ENCODE measurements at regions not wholly inside any gene's neighbourhood (a gene's known extent, or its start where the extent isn't known, plus 50 kb on each side); places are given as distances from the start of the nearest gene placed in this dataset.
"Not testable (repeated sequence)": the region's sequence is repeated elsewhere in the genome, so short reads cannot be mapped to it uniquely, and the experiment has no call there.

GRCh38 chr12:97616946-97617345 lies 154.3 kb downstream of the RMST start:
- DNase-seq, result peak in 52 of 56 donors; percentile 1 to 84 (median 40)

- no peak for DNase-seq
Measured at GRCh38 chr12:97628962-97629361, 166.4 kb downstream of the RMST start.

GRCh38 chr12:97629382-97629781 lies 166.8 kb downstream of the RMST start:
- no peak for DNase-seq

DNA sequence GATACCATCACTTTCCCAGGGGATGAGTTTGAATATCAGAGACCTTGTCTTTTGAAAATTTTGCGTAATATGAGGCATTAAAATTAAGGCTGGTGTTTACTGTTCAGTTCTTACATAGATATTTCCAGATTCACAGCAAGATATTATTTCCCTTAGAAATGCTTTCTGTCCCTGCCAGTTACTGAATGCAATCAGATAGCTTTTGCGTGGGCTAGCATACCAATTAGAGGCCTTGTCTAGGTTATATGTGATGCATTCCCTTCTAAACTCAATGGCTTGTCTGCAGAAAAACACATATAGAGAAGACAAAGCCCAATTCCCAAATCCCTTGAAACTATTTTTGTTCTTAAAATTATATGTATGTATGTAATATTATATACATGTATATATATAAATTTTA lies 167.8 kb downstream of the RMST start:
- no peak for DNase-seq

DNA sequence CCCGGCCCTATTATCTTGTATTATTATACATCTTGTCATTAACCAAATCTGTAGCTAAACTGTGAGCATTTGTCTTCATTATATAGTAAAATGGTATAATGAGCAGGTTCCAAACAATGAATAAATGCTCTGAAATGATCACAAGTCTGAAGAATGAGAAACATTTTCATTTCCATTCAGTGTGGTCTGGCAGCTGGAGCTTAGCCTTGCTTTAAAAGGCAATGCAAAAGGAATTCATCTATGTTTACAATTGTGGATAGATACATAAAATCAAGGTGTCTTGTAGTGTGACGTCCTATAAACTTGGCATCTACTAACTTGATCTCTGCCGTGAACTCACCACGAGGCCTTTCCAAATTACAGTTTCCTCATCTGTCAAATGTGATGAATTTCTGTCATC lies 168.3 kb downstream of the RMST start:
- DNase-seq, result no peak

- no peak for DNase-seq
Measured at GRCh38 chr12:97637770-97638169, 175.2 kb downstream of the RMST start.

- DNase-seq, result no peak
Measured at GRCh38 chr12:97638739-97639138, 176.1 kb downstream of the RMST start.

DNA sequence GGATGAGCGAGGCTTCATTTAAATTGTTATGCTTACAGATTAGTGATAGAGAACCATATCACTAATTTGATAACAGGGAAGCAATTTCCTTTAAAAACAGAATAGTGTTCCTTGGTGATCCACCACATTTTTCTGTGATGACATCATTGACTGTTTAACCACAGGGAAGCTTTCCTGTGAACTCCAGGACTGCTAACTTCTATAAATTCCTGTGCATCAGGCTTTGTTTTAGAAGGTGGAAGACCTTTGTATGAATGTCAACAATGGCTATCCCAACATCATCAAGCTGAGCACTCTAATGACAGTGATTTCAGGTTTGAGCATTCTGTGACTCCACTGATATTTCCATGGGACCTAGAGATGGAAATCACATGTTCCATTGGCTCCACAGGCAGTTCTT lies 177.1 kb downstream of the RMST start:
- DNase-seq, result no peak

- no peak for DNase-seq
Measured at GRCh38 chr12:97640826-97641225, 178.2 kb downstream of the RMST start.

DNA sequence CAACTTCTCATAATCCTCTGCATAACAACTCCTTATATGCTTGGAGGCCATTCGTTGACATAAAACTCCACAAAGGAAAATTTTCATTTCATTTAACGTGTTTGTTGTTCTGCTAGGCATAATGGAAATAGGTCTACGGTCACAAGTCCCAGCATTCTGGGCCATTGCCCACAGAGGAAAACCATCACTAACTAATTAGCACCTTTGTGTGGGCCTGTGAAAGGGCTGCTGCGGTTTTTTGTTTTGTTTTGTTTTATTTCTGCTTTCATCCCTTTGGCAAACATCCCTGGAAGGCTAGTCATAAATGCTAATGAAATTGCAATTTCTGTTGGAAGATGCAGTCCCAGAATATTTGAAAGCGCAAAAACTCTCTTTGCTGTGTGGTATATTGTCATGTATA lies 180.3 kb downstream of the RMST start:
- peak in 4 of 56 donors; percentile 2 to 10 (median 2) for DNase-seq

DNA sequence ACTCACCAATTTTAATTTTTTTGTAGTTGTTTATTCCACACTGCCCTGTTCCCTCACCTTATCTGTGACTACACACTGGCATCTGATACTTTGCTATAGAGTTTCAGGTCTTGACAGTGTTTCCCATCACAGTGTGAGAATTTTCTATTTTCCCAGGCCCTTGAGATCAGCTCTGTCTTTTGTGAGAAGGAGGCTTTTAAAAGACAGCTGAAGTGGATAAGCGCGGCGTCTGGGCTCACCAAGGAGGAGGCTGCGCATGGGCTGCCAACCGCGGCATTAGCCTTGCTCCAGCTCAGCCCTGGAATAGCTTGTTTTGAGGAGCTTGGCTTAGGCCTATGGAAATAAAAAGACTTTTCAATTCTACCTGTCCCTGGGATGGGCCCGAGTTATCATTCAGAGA lies 181.3 kb downstream of the RMST start:
- DNase-seq, result peak in 2 of 56 donors; percentile 0 to 1

GRCh38 chr12:97645726-97646125 lies 183.1 kb downstream of the RMST start:
- no peak for DNase-seq

DNA sequence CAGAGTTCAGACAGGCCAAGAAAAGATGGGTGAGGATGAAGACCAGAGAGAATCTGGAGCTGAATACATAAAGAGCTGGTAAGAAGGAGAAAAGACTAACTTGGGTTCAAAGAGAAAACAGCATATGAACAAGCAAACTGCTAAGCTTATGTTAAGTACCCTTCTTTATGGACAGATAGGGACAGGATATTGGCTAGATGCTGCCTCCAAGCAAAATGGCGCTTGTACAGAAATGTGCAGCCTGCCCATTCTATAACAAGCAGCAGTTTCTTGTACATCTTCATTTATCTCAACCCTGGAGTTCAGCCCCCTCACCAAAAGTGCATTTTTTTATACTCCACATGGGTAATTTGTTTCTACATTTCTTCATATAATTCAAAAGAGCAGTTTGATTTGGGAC lies 184.5 kb downstream of the RMST start:
- no peak for DNase-seq

DNA sequence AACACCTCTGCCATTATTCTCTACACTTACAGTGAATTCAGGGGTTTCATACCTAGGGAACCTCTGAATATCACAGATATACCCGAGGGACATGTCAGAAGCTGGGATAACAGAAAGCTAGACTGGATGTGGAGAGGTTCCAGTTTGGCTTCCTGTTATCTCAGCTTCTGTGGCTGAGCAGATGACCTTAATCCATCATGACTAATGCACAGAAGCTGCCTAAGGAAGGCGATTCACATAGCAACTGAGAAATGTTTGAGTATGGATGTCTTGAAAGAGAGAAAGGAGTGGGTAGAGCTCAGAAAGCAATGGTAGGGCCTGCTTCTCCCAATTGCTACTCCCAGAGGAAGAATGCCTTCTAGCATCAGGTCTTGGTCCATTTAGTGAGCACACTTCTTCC lies 187.6 kb downstream of the RMST start:
- no peak for DNase-seq

- DNase-seq, result not testable (repeated sequence)
Measured at GRCh38 chr12:97656548-97656947, 193.9 kb downstream of the RMST start.

DNA sequence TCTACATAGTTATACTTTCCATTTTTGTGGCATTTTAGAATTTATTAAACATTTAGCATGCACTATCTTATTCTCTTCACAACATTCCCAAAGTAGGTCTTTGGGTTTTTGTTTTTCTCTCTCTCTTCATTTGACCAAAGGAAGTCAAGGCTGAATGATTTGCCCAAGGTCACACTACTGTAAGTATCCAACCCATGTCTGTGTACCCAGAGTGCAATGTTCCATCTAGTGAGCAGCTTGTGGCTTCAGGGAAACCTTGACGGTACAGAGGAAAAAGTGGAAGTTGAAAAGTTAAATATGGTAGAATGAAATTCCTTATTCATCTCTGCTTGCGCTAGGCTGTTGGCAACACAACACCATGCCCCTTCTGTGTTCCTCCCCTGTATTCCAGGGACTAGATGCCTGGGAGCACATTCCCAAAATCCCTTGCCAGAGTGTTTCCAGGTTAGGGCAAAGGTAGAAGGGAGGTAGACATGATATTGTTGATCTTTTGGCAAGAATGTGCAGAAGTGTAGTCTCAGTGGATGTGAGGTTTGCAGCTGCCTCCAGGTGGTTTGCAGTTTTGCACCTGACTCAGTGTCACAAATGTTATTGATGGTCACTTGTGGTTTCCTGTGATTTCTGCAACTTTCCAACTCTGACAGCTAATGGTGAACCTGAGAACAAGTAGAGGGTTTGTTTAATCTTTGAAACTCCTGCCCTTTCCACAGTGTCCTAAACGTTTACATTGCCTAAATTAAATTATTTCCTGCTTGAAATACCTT lies 196.7 kb downstream of the RMST start:
- DNase-seq, result no peak

DNA sequence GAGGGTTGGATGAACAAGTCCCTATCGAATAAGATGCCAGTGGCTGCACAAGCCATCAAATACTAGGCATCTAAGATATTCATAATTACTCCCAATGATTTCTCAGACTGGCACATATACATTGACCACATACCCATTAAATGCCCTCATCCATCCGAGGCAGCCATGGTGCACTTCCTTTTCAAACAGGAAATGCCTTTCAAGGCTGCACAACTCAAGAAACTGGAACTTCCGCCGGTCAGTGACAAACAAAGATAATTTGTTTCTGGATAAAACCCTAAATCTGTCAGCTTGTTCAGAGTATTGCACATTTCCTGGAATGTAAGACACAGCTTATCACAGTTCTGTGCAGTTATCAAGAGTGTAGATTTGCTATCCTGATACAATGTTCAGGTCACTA lies 203.7 kb downstream of the RMST start:
- DNase-seq, result no peak

GRCh38 chr12:97672870-97673269 lies 210.3 kb downstream of the RMST start:
- DNase-seq, result no peak

DNA sequence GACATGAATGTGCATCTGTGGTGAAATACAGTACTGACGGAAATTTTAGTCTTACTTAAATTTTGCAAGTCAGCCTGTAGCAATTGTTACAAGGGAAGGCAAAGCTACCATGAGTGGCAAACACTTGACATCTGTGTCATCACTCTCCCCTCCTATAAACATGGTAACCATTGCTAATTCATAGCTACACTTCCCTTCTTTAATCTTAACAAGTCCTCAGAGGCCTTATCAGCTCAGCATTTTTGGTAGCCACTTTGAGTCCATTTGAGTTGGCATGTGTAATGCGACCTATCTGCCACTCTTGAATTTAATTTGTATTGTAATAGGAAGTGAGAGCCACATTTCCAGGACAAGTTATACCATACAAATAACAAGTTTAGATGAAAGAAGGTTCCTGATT lies 218.1 kb downstream of the RMST start:
- no peak for DNase-seq

GRCh38 chr12:97681612-97682504 lies 219.3 kb downstream of the RMST start:
- no peak for DNase-seq

DNA sequence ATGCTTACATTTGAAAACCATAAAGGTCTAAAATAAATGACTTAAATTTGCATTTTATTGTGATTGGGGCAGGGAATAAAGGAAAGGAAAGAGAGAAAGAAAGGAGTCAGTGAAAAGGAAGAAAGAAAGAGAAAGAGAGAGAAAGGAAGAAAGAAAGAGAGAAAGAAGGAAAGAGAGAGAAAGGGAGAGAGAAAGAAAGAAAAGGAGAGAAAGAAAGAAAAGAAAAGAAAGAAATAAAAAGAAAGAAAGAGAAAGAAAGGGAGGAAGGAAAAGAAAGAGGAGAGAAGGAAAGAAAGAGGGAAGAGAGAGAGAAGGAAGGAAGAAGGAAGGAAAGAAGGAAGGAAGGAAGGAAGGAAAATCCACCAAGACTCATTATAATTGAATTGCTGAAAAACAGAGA lies 222.8 kb downstream of the RMST start:
- DNase-seq, result no peak

DNA sequence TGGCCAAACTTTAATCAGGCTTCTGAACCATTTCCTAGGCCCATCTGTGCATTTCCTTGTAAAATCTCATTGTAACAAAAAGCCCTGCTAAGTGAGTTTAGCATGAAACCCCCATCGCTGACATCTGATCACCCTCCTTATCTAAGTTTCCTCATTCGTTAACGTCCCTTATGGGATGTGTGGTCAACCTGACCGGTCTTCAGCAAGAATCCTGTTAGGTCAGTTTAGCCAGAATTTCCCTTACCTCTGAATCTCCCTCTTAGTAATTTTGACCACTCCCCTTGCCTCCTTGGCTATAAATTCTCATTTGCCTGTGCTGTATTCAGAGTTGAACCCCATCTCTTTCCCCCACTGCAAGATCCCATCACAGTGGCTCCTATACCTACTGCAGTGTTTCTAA lies 239.3 kb downstream of the RMST start:
- no peak for DNase-seq

GRCh38 chr12:97711392-97711791 lies 248.8 kb downstream of the RMST start:
- no peak for DNase-seq

Data from amygdala (tissue), 56 donors.